ENCODE measurements at regions not wholly inside any gene's neighbourhood (a gene's known extent, or its start where the extent isn't known, plus 50 kb on each side); places are given as distances from the start of the nearest gene placed in this dataset.

GRCh38 chr2:16102358-16102975 is 162.1 kb downstream of the MYCN start:
- Histone ChIP-seq H3K4me3 (ENCODE audit: low read depth, low read length) (no peak overlapping the region), H3K4me1 (ENCODE audit: control insufficient read depth, insufficient read depth, low read length) (peaks cover 3% of the 10 kb centered on the region; the same call in 1 of the 2 replicates), H3K9me3 (ENCODE audit: control insufficient read depth, insufficient read depth, low read depth, low read length) (no peaks in the 10 kb centered on the region), H3K27ac (ENCODE audit: extremely low read depth, low read depth, low read length) (no peak overlapping the region), H3K36me3 (ENCODE audit: control insufficient read depth in 2 of 2, insufficient read depth in 1 of 2, low read length in 2 of 2) (no peaks in the 10 kb centered on the region)
- CTCF ChIA-PET, result interaction anchor here (0.5 kb wide), 1 partner anchor 111 kb away, joined by 3 read pairs; no protein-coding TSS in a partner anchor
- no peak for TF ChIP-seq ZNF10 (tag by site-specific recombination; IDR thresholded peaks at IDR 0.05)
- TF ChIP-seq ZNF16 (tag by site-specific recombination; IDR thresholded peaks at IDR 0.05; ENCODE audit: low read depth), result no peak
- TF ChIP-seq SCRT1 (tag by site-specific recombination; IDR thresholded peaks at IDR 0.05; ENCODE audit: borderline replicate concordance), result no peak
- TF ChIP-seq KLF9 (tag by site-specific recombination; IDR thresholded peaks at IDR 0.05; ENCODE audit: low read depth), result no peak
- TF ChIP-seq ZIC2 (tag by site-specific recombination; IDR thresholded peaks at IDR 0.05), result no peak
- no peak for TF ChIP-seq ZNF560 (tag by site-specific recombination; IDR thresholded peaks at IDR 0.05; ENCODE audit: borderline replicate concordance)
- no peak for TF ChIP-seq ZNF776 (tag by site-specific recombination; IDR thresholded peaks at IDR 0.05; ENCODE audit: borderline replicate concordance)
- TF ChIP-seq ZNF561 (tag by site-specific recombination; IDR thresholded peaks at IDR 0.05; ENCODE audit: borderline replicate concordance), result no peak
- no peak for TF ChIP-seq ZNF18 (tag by site-specific recombination; IDR thresholded peaks at IDR 0.05)
- no peak for TF ChIP-seq CTCF (tag by site-specific recombination; IDR thresholded peaks at IDR 0.05)
- no peak for TF ChIP-seq ZNF596 (tag by site-specific recombination; IDR thresholded peaks at IDR 0.05)
- TF ChIP-seq ZNF623 (tag by site-specific recombination; IDR thresholded peaks at IDR 0.05), result no peak
- TF ChIP-seq ZNF629 (tag by site-specific recombination; IDR thresholded peaks at IDR 0.05), result no peak
- no peak for TF ChIP-seq ZNF837 (tag by site-specific recombination; IDR thresholded peaks at IDR 0.05)
- TF ChIP-seq ZNF146 (tag by site-specific recombination; IDR thresholded peaks at IDR 0.05), result no peak
- TF ChIP-seq ZNF2 (tag by site-specific recombination; IDR thresholded peaks at IDR 0.05), result no peak
- POLR2A ChIA-PET, result no interaction called here

- H3K36me3 ChIP-seq (ENCODE audit: control insufficient read depth in 2 of 2, insufficient read depth in 1 of 2, low read length in 2 of 2), result no peaks in the 10 kb centered on the region
- H3K27ac ChIP-seq (ENCODE audit: extremely low read depth, low read depth, low read length), result no peak overlapping the region
- CTCF ChIA-PET, result no interaction called here
- POLR2A ChIA-PET, result no interaction called here
- H3K9me3 ChIP-seq (ENCODE audit: control insufficient read depth, insufficient read depth, low read depth, low read length), result no peaks in the 10 kb centered on the region
- H3K4me1 ChIP-seq (ENCODE audit: control insufficient read depth, insufficient read depth, low read length), result peaks cover 3% of the 10 kb centered on the region; the same call in 1 of the 2 replicates
- H3K4me3 ChIP-seq (ENCODE audit: low read depth, low read length), result no peak overlapping the region
- TF ChIP-seq ZNF416 (tag by site-specific recombination; IDR thresholded peaks at IDR 0.05), result no peak
- TF ChIP-seq ZNF513 (tag by site-specific recombination; IDR thresholded peaks at IDR 0.05), result no peak
Observed at GRCh38 chr2:16101196-16101595, 160.8 kb downstream of the MYCN start.

- ChIA-PET POLR2A (no interaction called here), CTCF (no interaction called here)
- Histone ChIP-seq H3K4me1 (ENCODE audit: control insufficient read depth, insufficient read depth, low read length) (no peaks in the 10 kb centered on the region; the same call in 1 of the 2 replicates), H3K9me3 (ENCODE audit: control insufficient read depth, insufficient read depth, low read depth, low read length) (no peaks in the 10 kb centered on the region), H3K4me3 (ENCODE audit: low read depth, low read length) (no peak overlapping the region), H3K27ac (ENCODE audit: extremely low read depth, low read depth, low read length) (no peak overlapping the region), H3K36me3 (ENCODE audit: control insufficient read depth in 2 of 2, insufficient read depth in 1 of 2, low read length in 2 of 2) (no peaks in the 10 kb centered on the region)
- TF ChIP-seq KLF9 (tag by site-specific recombination; IDR thresholded peaks at IDR 0.05; ENCODE audit: low read depth), result no peak
Observed at GRCh38 chr2:16100006-16100405, 159.7 kb downstream of the MYCN start.
